ENCODE measurements at regions not wholly inside any gene's neighbourhood (a gene's known extent, or its start where the extent isn't known, plus 50 kb on each side); places are given as distances from the start of the nearest gene placed in this dataset.

GRCh38 chr21:31445137-31445536 lies 101.1 kb upstream of the TIAM1 start:
- TF ChIP-seq, protein P1, sequence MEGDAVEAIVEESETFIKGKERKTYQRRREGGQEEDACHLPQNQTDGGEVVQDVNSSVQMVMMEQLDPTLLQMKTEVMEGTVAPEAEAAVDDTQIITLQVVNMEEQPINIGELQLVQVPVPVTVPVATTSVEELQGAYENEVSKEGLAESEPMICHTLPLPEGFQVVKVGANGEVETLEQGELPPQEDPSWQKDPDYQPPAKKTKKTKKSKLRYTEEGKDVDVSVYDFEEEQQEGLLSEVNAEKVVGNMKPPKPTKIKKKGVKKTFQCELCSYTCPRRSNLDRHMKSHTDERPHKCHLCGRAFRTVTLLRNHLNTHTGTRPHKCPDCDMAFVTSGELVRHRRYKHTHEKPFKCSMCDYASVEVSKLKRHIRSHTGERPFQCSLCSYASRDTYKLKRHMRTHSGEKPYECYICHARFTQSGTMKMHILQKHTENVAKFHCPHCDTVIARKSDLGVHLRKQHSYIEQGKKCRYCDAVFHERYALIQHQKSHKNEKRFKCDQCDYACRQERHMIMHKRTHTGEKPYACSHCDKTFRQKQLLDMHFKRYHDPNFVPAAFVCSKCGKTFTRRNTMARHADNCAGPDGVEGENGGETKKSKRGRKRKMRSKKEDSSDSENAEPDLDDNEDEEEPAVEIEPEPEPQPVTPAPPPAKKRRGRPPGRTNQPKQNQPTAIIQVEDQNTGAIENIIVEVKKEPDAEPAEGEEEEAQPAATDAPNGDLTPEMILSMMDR (IDR thresholded peaks at IDR 0.05) = no peak
- no peak for TF ChIP-seq TCF7L2 (IDR thresholded peaks at IDR 0.05; ENCODE audit: low read depth, low read length)
